Large intestine (tissue), 3 donors: ENCODE measurements at regions not wholly inside any gene's neighbourhood (a gene's known extent, or its start where the extent isn't known, plus 50 kb on each side); places are given as distances from the start of the nearest gene placed in this dataset.

Experiments used
- DNase-seq, 2 donors: peaks; one replicate each; pipeline versions ENCODE4 v3.0.0 to v3.0.0-alpha.2; 2013
- H3K27ac ChIP-seq: one replicate; pipeline ENCODE4 v1.5.1; 2013; ENCODE audit warnings: low read length
- H3K27me3 ChIP-seq: 2 replicates; pipeline ENCODE4 v1.6.1; 2013; ENCODE audit warnings: low read length; ENCODE audit not compliant: control insufficient read depth, insufficient read depth
- H3K36me3 ChIP-seq: 2 replicates; pipeline ENCODE4 v1.6.1; 2013; ENCODE audit warnings: low read length; ENCODE audit not compliant: control insufficient read depth, insufficient read depth
- H3K4me1 ChIP-seq: one replicate; pipeline ENCODE4 v1.6.1; 2013; ENCODE audit warnings: low read length; ENCODE audit not compliant: control insufficient read depth, insufficient read depth
- H3K4me3 ChIP-seq: one replicate; pipeline ENCODE4 v1.5.1; 2013; ENCODE audit warnings: low read length
- H3K9me3 ChIP-seq: one replicate; pipeline ENCODE4 v1.6.1; 2013; ENCODE audit warnings: mild to moderate bottlenecking, low read depth, low read length, moderate library complexity; ENCODE audit not compliant: control insufficient read depth
- WGBS: methylation state at CpG from one replicate; pipeline ENCODE4 v1.1.5; 2013; ENCODE audit warnings: low lambda C conversion rate; ENCODE audit not compliant: insufficient coverage; 5-methylcytosine and 5-hydroxymethylcytosine counted together

DNA sequence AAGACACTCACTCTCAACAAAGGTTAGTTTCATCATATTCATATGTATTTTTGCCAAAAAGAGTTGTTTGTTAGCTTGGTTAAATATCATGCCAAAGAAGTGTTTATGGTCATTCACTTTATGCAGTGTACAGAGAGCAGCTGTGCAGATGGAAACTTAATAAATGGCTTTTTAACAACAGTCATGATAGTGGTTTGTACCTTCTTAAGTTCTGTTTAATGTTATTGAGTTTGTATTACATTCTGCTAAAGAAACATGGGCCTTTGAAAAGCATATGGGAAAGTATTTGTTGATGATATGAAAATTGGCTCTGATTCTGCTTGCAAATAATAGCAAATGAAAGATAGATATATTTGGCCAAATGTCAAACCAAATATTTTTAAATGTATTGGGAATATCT is 607.3 kb downstream of the NCAM2 start:
- Histone ChIP-seq H3K9me3 (no peaks in the 10 kb centered on the region), H3K4me3 (no peak overlapping the region), H3K4me1 (no peaks in the 10 kb centered on the region), H3K27ac (no peak overlapping the region), H3K27me3 (no peaks in the 10 kb centered on the region), H3K36me3 (no peaks in the 10 kb centered on the region)
- DNase-seq: no peak

DNA sequence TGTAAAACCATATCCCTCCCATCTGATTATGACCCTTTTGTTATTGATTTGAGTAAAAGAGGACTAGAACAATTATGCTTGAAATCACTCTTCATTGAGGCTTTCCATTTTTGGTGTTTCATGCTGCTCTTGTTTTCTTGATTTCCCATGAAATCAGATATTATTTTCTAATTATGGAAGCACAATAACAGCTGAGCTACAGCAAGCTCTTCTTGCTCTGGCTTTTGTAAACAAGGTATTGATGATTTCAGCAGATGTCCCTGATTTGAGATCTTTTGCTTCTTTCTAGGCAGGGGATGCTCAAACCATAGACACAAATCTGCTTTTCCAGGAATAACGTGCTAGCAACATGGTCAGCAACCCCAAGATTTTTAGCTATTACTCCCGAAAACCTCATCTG is 607.8 kb downstream of the NCAM2 start:
- H3K9me3 ChIP-seq: no peaks in the 10 kb centered on the region
- H3K4me1 ChIP-seq: no peaks in the 10 kb centered on the region
- 88% methylated on average over 2 of the region's 2 CpGs for WGBS
- H3K27ac ChIP-seq: no peak overlapping the region
- no peaks in the 10 kb centered on the region for H3K27me3 ChIP-seq
- DNase-seq: no peak
- no peaks in the 10 kb centered on the region for H3K36me3 ChIP-seq
- no peak overlapping the region for H3K4me3 ChIP-seq

DNA sequence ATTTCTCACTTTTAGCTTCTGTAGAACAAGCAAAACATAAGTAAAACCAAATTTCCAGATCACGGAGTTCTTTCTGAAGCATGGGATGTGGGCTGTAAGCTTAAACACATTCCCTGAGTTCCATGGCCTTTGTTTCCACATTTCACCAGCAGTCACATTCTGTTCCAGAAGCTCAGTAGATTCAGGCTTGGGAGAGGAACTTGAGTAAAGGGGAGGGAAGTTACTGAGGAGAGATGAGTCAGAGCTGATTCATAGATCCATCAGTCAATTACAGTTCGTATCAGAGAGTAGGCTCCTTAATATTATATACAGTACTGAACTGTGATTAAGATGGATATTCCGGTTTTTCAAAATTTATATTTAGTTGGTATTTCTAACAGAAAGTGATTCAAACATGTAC is 614.3 kb downstream of the NCAM2 start:
- Histone ChIP-seq H3K4me1 (no peaks in the 10 kb centered on the region), H3K4me3 (no peak overlapping the region), H3K36me3 (no peaks in the 10 kb centered on the region), H3K27me3 (no peaks in the 10 kb centered on the region), H3K27ac (no peak overlapping the region), H3K9me3 (no peaks in the 10 kb centered on the region)
- 65% methylated on average over 3 of the region's 3 CpGs for WGBS
- DNase-seq: no peak

DNA sequence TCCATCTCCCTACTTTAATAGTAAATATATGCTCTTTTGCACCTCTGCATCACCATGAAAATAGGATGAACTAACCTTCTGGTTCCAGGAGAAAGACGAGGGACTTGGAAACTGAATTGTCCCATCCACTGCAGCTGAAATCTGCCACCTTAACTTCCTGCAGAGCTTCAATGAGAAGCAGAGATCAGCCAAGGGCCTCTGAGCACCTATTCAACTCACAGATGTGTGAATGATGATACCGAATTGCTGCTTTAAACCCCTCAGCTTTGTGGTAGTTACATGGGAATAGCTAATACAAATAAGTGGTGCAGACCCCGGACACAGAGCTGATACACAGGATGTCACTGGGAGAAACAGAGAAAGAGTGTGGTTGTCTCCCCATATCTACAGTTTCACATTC is 616.8 kb downstream of the NCAM2 start:
- Histone ChIP-seq H3K27ac (no peak overlapping the region), H3K27me3 (no peaks in the 10 kb centered on the region), H3K4me3 (no peak overlapping the region), H3K9me3 (no peaks in the 10 kb centered on the region), H3K4me1 (no peaks in the 10 kb centered on the region), H3K36me3 (no peaks in the 10 kb centered on the region)
- DNase-seq: no peak
- WGBS: no CpG with 5 or more reads among the region's 3 CpGs

DNA sequence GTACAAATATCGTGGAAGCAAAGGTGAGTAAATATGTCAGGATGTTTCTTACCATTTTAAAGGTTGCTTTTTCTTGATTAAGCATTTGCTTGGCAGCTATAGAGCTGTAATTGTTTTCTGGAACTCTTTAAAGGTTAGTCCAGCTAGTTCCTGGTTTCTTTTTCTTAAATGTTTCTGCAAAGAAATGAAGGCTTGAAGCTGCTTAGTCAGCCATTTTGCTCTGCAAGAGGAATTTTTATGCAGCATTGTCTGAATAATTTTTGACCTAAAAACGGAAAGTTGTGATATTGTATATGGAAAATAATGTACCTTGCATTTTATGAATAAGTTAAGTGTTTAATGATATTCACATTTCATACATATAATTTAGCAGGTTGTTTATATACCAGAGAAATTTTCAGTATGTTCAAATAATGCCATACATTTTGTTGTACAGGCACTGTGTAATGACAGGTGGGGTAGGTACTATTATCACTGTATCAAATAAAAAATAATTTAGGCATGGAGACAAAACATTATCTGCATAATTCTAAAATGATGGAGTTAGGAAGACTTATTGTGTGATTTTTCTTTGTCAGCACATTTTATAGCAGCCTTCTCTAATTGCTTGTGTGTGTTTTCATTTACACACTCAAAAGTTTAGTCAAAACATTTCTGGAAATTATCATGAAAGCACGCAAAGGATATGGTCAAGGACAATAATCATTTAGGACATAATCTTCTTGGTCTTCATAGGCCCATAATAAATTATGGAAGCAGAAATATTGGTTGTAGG is 624.4 kb downstream of the NCAM2 start:
- H3K4me1 ChIP-seq: peaks cover 3% of the 10 kb centered on the region
- 82% methylated on average over 3 of the region's 3 CpGs for WGBS

DNA sequence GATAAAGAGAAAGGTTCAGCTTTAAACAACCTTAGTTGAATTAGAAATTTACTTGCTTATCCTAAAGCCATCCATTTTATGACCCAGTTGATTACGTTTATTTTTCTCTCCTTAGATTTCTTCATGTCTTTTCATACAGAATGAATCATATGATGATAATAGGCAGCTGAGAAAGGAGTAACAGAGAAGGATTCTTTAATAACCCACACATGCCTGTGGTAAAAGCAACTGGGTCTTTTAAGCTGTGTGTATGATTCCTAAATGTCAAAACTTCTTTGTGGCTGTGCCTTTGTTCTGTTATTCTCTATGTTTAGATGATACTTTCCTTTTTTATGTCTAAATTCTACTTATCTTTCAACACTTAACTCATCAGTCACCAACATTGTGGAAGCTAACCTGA is 626.5 kb downstream of the NCAM2 start:
- Histone ChIP-seq H3K27me3 (no peaks in the 10 kb centered on the region), H3K36me3 (no peaks in the 10 kb centered on the region), H3K4me3 (no peak overlapping the region), H3K4me1 (peaks cover 3% of the 10 kb centered on the region), H3K9me3 (no peaks in the 10 kb centered on the region), H3K27ac (no peak overlapping the region)
- peak; percentile 17 to 61 for DNase-seq
- WGBS: no CpG with 5 or more reads among the region's 1 CpG

More for the DNA sequence above, 624.4 kb downstream of the NCAM2 start:
- no peaks in the 10 kb centered on the region for H3K9me3 ChIP-seq
- no peaks in the 10 kb centered on the region for H3K27me3 ChIP-seq
- DNase-seq: no peak
- H3K36me3 ChIP-seq: no peaks in the 10 kb centered on the region
- H3K4me3 ChIP-seq: no peak overlapping the region
- no peak overlapping the region for H3K27ac ChIP-seq

DNA sequence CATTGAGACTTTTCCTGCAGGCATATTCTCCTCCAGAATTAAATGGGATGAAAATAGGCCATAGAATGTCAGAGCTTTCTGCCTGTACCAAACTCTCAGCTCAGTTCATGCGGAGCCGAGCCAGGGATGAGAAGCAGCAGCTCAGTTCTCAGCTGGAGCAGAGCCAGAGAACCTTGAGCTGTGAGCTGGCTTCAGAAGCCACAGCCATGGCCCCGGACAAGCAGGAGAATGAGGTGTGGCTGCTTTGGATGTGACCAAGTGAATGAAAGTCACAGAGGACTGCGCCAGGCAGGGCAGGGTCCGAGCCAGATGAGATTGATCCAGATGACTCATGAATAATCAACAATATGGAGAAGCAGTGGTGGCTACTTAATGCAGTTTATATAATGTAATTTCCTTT is 633.8 kb downstream of the NCAM2 start:
- no peaks in the 10 kb centered on the region for H3K36me3 ChIP-seq
- H3K4me1 ChIP-seq: no peaks in the 10 kb centered on the region
- H3K9me3 ChIP-seq: no peaks in the 10 kb centered on the region
- no peak overlapping the region for H3K4me3 ChIP-seq
- WGBS: no CpG with 5 or more reads among the region's 5 CpGs
- no peaks in the 10 kb centered on the region for H3K27me3 ChIP-seq
- H3K27ac ChIP-seq: no peak overlapping the region
- DNase-seq: peak in 1 of 2 donors; percentile 4

DNA sequence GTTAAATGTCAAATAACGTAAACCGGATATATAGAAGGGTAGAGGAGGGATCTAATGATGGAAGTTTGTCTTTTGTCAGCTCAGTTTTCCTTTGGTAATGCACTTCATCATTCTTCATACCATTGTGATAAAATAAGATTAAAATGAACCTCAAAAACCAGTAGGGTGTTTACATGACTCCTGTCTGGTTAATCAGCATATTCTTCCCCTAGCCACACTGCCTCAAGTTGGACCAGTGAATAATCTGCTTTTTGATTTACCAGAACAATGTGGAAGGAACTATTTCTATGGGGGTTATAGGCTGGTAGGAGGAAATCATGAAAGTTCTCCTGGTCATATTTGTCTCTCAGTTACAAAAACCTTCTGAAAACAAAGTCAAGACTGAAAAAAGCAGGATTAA is 634.7 kb downstream of the NCAM2 start:
- DNase-seq: no peak
- Histone ChIP-seq H3K4me3 (no peak overlapping the region), H3K27me3 (no peaks in the 10 kb centered on the region), H3K4me1 (no peaks in the 10 kb centered on the region), H3K36me3 (no peaks in the 10 kb centered on the region), H3K27ac (no peak overlapping the region), H3K9me3 (no peaks in the 10 kb centered on the region)
- 100% methylated on average over 2 of the region's 2 CpGs for WGBS

DNA sequence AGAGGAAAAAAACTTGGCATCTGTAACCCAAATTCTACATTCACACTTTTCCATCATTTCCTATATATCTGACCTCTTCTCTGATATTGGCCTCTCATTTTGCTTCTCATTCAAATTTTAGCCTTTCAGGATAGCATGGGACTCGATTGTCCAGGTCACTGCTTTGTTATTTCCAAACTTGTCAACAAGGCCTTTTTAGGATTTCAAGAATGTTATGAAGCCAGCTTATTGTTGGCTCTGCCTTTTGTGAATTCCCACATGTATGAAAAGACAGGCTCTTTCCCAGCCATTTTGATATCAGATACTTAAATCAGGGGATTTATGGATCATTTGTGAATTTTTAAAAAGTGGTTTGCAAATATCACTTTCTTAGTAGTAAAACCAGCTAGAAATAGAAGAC is 663.5 kb downstream of the NCAM2 start:
- Histone ChIP-seq H3K4me3 (no peak overlapping the region), H3K27me3 (no peaks in the 10 kb centered on the region), H3K4me1 (no peaks in the 10 kb centered on the region), H3K36me3 (no peaks in the 10 kb centered on the region), H3K27ac (no peak overlapping the region), H3K9me3 (no peaks in the 10 kb centered on the region)
- 83% methylated on average over 1 of the region's 1 CpG for WGBS
- DNase-seq: no peak

DNA sequence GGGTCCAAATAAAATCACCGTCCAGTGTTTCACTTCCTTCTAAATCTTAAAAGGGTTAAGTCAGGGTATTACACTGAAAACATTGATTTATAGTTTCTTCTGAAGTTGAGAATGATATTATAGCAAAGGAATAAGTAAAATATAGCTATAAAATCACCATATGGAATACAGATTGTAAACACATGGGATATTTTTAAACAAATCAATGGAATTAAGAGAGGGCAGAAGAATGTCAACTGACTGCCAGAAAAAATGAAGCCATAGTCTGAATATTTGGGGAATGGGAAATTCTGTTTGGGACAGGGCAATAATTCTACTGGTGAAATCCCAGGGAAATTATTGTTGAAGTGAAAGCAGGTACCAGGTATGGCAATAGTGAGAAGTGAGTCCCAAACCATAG is 664.6 kb downstream of the NCAM2 start:
- H3K27ac ChIP-seq: no peak overlapping the region
- no peak for DNase-seq
- WGBS: no CpG with 5 or more reads among the region's 1 CpG
- H3K36me3 ChIP-seq: no peaks in the 10 kb centered on the region
- H3K27me3 ChIP-seq: no peaks in the 10 kb centered on the region
- no peaks in the 10 kb centered on the region for H3K9me3 ChIP-seq
- no peaks in the 10 kb centered on the region for H3K4me1 ChIP-seq
- no peak overlapping the region for H3K4me3 ChIP-seq

DNA sequence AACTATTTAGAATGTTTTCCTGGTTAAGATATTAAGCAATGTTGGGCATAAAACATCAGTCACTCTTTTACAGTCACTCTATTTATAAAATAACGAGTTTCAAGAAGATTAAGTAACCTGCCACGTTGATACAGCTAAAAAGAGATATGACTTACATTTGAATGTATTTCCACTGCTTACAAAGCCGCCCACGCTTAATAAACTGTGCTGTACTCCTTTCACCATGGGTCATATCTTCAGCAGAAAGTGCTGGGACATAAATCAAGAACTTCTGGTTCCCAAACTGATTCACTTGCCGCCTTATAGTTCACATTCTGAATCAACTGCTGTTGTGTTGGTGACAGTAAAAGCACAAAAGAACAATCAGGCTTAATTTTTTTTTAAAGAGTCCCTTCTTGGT is 666.7 kb downstream of the NCAM2 start:
- no peaks in the 10 kb centered on the region for H3K9me3 ChIP-seq
- no peak overlapping the region for H3K4me3 ChIP-seq
- no peak for DNase-seq
- H3K36me3 ChIP-seq: no peaks in the 10 kb centered on the region
- 86% methylated on average over 1 of the region's 5 CpGs for WGBS
- H3K27me3 ChIP-seq: no peaks in the 10 kb centered on the region
- H3K4me1 ChIP-seq: no peaks in the 10 kb centered on the region
- H3K27ac ChIP-seq: no peak overlapping the region
